Ramos (cell line): ENCODE measurements at regions not wholly inside any gene's neighbourhood (a gene's known extent, or its start where the extent isn't known, plus 50 kb on each side); places are given as distances from the start of the nearest gene placed in this dataset.

Source experiments
- in situ Hi-C: fragments of 300-500 bp; cut with MboI; formaldehyde crosslinking; loops from one replicate; pipeline ENCODE4 v1.14.3; 2022; ENCODE audit warnings: low sequenced_read_pairs; ENCODE audit not compliant: unreplicated experiment

DNA sequence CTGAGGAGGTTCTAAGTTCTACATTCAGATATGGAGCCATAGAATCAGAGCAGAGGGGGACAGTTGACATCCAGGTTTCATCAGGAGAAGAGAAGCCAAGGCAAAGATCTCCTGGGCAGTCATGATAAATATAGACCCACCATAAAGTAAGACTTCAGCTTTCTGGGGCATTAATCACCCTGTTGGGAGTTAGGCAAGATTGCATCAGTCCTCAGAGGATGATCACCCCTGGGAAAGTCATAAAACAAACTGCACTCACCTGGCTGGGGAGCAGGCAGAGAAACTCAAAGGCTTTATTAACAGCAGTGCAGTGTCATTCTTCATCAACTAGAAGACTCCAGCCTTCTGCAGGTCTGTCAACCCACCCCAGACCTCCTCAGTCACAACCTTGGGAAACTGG, 301.3 kb upstream of the JARID2 start:
- in situ Hi-C loops = no loop called here

DNA sequence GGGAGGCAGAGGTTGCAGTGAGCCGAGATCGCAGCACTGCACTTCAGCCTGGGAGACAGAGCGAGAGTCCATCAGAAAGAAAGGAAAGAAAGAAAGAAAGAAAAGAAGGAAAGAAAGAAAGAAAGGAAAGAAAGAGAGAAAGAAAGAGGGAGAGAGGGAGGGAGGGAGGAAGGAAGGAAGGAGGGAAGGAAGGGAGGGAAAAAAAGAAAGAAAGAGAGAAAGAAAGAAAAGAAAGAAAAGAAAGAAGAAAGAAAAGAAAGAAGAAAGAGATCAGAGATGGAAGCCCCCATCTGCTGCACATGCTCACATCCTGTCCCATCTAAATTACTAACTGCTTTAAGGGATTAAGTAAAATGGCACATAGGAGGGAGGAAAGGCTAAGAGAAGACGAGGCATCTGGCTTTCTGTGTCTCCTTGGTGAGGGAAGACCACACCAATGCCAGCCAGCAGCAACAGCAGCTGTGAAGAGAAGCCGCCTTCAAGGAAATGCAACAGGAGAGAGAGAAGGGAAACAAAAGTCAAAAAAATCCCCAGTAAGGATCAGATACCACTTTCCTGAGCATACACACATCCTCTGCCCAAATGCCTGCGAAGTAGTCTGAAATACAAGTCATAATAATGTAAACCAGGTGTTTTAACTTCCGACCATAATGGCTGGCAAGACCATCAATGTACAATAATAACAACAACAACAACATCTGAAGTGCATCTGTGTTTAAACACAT, 300.2 kb upstream of the JARID2 start:
- in situ Hi-C loops = no loop called here

DNA sequence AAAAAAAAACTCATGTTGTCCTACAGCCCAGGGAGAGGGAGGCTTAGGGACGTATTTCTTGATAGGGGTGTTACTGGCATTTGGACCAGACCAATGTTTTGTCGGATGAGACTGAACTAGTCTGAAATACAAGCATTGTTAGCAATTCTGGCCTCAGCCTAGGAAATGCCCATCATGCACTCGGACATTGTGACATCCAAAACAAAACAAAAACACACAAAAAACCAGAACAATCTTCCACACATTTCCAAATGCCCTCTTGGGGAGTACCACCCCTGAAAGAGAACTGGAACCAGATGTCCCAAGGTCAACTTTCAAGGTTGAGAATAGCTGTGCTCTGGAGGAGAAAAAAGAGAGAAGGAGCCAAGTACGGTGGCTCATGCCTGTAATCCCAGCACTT, 299.1 kb upstream of the JARID2 start:
- in situ Hi-C loops = no loop called here

DNA sequence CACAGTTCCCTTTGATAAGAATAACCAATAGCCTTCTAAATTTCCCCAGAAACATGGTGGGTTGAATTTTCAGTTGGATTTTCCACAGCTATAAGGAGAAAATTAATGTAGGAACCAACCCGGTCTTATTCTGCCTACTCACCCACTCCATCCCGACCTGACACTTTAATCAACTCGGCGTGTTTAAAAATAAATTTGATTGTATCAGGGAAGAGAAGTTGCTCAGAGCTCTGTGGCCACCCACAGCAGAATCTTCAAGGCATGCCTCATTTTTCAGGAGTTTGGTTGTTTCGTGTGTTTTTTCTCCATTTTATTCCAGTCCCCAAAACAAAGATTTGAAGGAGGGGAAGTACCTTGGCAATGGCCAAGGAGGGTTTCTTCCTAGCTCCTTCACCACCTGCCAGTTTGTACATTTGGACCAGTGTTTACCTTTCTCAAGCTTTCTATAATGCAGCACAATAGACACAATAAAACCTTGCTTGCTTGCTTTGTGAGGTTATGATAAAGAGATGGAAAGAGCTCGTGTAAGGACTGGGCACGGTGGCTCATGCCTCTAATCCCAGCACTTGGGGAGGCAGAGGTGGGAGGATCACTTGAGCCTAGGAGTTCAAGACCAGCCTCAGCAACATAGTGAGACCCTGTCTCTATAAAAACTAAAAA, 297.2 kb upstream of the JARID2 start:
- in situ Hi-C loops = no loop called here

DNA sequence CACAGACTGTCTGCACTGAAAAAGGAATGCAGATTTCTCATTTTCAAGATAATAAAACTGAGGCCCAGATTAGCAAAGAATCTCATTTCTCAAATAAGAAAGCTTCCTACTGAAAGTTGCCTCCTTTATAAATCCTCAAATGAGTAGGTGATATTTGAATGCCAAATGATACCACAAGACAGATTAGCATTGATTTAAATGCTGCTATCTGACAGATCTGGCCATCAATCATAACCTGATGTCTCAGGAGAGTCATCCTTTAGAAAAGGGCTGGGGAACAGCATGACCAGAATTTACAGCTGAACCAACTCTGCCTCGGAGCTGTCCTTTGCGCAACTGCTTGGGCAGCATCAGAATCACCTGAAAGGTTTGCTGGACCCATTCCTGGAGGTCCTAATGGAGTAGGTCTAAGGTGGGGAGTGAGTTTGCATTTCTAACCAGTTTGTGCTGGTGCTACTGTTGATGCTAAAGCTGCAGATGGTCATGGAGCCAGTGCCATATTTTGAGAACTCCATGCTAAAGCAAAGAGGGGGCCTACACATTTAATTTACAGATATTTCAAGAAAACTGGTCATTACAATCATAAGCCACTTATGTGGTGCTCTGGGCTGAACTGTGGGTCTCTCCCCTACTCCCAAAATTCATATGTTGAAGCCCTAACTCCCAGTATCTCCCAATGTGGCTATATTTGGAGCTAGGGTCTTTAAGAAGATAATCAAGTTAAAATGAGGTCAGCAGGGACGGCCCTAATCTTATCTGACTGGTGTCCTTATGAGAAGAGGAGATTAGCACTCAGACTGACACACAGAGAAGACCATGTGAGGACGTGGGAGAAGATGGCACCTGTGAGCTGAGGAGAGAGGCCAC, 295.5 kb upstream of the JARID2 start:
- in situ Hi-C loops = no loop called here

DNA sequence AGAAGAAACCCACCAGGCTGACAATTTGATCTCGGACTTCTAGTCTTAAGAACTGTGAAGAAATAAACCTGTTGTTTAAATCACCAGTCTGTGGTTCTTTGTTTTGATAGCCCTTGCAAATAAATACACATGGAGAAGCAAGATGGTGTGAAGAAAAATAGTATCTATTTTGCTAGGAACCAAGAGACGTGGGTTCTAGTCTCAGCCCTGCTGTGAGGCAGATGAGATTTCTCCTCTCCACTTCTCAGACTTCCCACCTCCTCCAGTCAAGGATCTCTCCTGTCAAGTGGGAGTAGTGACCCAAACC, 294.9 kb upstream of the JARID2 start:
- in situ Hi-C loops = no loop called here

DNA sequence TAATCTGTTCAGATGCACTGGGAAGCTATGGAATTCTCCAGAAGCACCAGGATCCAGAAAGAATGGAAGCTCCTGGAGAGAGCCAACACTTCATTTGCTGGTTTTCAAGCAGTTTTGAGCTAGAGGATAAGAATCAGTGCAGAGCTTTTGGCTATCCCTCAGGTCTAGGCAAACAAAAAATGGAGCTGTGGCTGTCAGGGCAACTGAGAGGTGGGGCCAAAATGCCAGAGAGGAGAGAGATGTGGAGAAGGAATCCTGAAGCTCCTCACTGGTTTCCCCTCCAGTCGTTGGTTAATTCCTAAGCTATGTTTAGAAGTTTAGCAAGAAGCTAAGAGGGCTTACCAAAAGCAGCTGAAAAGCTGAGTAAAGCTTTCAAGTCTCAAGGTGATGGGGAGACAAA, 294.2 kb upstream of the JARID2 start:
- in situ Hi-C loops = no loop called here

DNA sequence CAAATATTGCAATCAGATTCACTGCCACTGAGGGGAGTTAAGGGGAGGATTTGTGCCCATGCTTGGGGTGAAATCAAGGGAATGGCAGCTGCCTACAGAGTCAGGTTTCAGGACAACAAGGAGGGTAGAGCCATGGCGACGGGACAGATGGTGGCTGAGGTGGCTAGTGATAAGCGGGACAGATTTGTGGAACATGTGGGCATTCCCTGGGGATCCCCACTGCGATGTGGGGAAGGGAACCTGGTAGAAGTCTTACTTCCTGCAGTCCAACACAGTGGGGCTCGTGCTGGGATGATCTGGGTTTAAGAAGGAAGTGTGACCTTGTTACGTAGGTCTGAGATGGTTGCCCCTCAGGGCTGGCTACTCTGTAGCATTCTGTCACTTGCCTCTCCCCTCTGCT, 292.0 kb upstream of the JARID2 start:
- in situ Hi-C loops = no loop called here

DNA sequence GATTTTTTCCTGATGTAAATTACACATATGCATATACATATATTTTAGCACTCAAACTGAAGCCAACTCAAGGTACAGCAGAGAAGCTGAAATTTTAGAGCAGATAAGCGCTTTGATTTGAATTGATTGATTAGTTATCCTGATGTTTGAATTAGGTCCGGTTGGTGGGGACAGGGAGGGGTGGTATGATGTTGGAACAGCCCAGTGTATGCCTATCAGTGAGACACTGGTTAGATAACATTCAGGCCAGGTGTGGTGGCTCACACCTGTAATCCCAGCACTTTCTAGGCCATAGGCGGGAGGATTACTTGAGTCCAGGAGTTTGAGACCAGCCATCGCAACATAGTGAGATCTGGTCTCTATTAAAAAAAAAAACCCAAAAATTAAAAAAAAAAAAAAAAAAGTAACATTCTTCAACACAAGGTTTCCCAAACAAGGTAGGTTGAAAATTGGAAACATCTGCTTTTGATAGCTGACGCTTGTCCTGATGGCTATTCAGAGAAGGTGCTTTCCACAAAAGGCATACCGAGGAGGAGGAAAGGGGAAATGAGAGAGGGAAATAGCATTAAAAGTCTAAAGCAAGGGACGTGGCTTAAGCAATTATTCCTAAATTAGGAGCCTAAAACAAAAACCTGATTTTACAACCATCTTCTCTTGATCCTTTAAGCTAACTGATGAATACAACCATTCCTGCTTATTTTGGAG, 288.4 kb upstream of the JARID2 start:
- in situ Hi-C loops = no loop called here

DNA sequence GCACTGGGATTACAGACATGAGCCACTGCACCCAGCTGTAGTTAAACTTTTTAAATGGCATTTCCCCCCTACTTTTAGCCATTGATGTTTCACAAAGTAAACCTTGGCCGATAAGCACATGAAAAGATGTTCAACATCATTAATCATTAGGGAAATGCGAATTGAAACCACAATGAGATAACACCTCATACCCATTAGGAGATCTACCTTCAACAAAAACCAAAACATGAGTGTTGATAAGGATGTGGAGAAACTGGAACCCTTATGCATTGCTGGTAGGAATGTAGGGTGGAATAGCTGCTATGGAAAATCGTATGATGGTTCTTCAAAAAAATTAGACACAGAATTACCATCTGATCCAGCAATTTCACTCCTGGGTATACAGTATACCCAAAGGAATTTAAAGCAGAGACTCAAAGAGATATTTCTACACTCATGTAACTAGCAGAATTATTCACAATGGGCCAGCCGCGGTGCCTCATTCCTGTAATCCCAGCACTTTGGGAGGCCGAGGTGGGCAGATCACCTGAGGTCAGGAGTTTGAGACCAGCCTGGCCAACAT, 286.5 kb upstream of the JARID2 start:
- in situ Hi-C loops = no loop called here

DNA sequence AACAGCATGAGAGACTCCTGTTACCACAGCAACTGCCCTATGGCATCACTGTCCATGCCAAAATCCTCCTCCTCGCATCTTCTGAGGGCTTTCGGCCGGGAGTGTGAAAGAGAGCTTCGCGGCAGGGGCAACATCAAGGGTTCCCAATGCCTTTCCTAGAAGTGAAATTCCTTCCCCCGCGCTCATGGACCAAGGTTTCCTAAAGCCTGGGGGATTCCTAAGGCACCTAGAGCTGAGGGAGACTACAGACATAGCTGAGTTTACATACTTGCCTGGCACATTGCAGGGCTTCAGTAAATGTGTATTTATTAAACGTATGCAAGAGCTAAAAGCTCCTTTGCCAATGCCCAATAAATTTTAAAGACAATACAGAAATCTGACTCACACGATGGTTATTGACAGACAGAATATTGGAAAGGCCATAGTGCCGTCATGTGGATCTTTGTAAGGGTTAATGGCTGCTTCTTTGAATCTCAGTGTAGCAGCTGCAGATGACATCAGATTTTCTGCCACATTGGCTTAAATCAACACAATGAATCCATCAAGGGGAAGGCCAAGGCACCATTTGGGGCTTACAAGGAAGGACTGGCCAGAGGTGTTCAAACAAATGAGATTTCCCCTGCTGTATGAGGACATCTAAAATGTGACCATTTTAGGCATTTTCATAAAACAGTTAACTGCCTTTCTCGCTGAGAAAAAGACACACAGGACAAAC, 281.2 kb upstream of the JARID2 start:
- in situ Hi-C loops = no loop called here

DNA sequence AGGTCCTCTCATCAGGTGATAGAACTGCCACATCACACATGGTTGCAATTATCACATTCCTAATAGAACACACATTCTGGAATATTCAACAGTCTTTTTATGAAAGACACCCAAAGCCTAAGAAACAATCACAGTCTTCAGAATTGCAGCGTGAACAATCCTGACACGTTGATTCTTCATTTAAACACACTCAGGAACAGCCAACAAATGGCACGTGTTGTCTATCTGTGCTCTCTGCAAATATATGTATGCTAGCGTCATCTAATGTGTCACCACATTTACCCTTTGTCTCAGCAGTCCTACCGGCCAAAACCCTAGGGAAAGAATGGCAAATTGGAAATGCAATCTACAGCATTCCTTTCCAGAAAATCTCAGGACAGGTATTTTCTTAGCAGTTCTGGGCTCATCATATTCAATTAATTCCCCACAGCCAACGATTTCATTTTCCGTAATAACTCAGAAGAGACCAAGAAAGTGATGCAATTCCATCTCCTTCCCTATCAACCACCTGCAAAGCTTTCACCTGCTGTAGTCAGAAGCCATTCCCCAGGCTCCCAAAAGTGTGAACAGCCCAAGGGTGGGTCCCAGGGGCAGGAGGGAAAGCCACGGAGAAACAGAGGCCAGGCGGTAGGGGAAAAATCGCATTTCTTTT, 280.3 kb upstream of the JARID2 start:
- in situ Hi-C loops = no loop called here

DNA sequence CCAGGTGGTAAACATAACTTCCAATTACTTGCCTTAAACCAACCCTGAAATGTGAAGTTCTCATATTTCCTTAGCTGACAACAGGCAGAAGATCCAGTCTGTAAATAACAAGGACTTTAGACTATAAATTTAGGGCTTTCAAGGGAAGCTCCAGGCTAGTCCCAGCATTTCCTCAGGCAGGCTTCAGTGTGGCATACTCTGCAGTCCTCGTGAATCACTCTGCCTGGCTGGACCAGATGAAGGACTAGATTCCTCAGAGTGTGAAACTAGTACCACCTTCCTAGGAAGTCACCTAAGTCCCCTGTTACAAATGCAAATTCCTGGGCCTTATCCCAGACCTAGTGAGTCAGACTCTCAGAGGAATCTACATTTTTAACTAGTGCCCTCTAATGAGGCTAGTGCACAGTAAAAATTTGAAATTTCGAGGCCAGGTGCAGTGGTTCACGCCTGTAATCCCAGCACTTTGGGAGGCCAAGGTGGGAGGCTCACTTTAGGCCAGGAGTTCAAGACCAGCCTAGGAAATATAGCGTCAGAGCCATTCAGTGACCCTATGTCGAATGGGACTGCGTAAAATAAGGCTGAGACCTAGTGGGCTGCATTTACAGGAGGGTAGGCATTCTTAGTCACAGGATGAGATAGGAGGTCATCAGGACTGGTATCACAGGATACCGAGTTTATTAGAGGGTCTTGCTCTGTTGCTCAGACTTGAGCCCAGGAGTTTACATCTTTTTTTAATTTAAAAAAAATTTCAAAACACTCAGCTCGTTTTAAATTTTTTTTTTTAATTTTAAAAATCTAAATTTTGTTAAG, 279.6 kb upstream of the JARID2 start:
- in situ Hi-C loops = no loop called here

DNA sequence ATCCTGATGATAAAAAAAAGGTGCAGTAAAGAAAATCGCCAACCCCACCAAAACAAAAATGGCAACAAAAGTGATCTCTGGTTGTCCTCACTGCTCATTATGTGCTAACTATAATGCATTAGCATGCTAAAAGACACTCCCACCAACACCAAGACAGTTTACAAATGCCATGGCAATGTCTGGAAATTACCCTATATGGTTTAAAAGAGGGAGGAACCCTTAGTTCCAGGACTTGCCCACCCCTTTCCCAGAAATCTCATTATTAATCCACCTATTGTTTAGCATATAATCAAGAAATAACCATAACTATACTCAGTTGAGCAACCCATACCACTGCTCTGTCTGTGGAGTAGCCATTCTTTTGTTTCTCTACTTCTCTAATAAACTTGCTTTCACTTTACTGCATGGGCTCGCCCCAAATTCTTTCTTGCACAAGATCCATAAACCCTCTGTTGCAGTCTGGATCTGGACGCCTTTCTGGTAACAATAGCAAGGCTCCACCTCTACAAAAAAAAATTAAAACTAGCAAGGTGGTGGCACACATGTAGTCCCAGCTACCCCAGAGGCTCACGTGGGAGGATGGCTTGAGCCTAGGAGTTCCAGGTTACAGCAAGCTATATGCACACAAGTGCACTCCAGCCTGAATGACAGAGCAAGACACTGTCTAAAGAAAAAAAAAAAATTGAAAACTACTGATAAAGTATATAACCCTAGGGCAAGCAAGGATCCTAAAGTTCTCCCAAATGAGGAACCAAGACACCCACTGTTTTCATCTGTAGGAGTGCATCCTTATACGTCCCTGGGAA, 278.8 kb upstream of the JARID2 start:
- in situ Hi-C loops = no loop called here

DNA sequence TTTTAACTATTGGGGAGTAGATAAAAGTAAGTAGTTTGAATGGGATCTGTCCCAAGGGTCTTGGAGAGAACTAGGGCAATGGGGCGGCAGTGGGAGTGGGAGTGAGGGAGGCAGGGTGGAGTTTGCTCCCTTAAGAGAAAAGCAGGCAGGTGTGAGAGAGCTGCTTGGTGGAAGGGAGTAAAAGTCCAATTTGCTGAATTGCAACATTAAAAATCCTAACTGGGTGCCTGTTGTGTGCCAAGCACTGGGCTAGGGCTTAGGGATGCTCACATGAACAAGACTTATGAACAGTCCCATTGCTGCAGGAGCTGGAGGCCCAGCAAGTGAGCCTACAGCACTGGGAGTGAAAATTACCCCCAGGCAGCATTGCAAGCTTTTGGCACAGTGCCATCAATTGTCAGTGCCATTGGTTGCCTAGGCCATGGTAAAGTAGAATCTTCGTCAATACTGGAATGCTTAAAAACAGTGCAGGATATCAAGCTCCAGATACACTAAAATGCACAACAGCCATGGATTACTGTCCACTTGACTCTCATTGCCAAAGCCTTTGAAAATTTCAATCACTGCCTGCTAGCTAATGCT, 277.7 kb upstream of the JARID2 start:
- in situ Hi-C loops = no loop called here

DNA sequence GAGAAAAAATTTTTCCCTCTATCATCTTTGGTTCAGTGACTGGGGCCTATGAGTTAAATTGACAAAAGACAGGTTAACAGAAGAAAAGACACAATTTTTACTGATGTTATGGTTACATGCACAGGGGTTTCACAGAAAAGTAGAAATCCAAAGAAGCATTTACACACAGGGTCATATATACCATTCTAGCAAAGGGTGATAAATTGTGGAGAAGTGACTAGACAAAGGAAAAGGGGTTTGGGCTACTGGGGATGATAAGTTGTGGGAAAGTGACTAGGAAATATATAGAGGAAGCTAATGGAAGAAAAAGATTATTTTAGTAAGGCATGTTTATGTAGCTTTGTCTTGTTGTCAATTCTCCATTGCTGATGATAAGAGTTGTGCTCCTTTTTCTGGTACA, 276.7 kb upstream of the JARID2 start:
- in situ Hi-C loops = no loop called here

DNA sequence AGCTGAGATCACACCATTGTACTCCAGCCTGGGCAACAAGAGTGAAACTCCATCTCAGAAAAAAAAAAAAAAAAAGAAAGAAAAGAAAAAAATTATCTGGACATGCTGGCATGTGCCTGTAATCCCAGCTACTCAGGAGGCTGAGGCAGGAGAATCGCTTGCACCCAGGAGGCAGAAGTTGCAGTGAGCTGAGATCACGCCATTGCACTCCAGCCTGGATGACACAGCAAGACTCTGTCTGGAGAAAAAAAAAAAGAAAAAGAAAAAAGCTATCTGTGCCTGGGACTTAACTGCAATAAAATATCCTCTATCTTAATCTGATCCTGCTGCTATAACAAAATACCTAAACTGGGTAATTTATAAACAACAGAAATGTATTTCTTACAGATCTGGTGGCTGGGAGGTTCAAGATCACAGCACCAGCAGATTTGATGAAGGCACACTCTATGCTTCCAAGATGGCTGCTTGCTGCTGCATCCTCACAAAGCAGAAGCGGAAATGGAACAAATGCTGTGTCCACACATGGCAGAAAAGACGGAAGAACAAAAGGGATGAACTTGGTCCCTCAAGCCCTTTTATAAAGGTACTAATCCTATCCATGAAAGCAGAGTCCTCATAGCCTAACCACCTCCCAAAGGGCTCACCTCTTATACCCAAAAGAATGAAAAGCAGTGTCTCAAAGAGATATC, 273.3 kb upstream of the JARID2 start:
- in situ Hi-C loops = no loop called here
